ENCODE measurements at regions not wholly inside any gene's neighbourhood (a gene's known extent, or its start where the extent isn't known, plus 50 kb on each side); places are given as distances from the start of the nearest gene placed in this dataset.

GRCh38 chr5:123752552-123753179, 240.7 kb downstream of the CSNK1G3 start:
- Histone ChIP-seq H3K36me3 (ENCODE audit: insufficient read depth, low read length, poor library complexity, severe bottlenecking) (no peaks in the 10 kb centered on the region), H3K9me3 (ENCODE audit: low read depth, low read length, poor library complexity, severe bottlenecking) (no peaks in the 10 kb centered on the region), H3K4me3 (ENCODE audit: low read depth, low read length, poor library complexity, severe bottlenecking) (no peak overlapping the region), H3K27ac (ENCODE audit: low read depth, low read length, poor library complexity, severe bottlenecking) (no peak overlapping the region), H3K4me1 (ENCODE audit: insufficient read depth, low read length, poor library complexity, severe bottlenecking) (peaks cover 20% of the 10 kb centered on the region), H3K27me3 (replicated peaks; ENCODE audit: insufficient read depth, low read depth, low read length, poor library complexity) (no peaks in the 10 kb centered on the region)
- TF ChIP-seq EZH2 (IDR thresholded peaks at IDR 0.05; ENCODE audit: borderline replicate concordance, low read depth, low read length, poor library complexity, severe bottlenecking): no peak
- TF ChIP-seq CTCF (conservative IDR thresholded peaks at IDR 0.05; ENCODE audit: low read depth, low read length): no peak
- DNase-seq (ENCODE audit: low spot score): peak; percentile 5
- intact Hi-C loops (cut with micrococcal nuclease; ENCODE audit: unreplicated experiment): no loop called here
- ChIA-PET POLR2A (ENCODE audit: low non-redundant PET) (no interaction called here), CTCF (no interaction called here)
- BruUV-seq (replicated peaks): no TSS peak

DNA sequence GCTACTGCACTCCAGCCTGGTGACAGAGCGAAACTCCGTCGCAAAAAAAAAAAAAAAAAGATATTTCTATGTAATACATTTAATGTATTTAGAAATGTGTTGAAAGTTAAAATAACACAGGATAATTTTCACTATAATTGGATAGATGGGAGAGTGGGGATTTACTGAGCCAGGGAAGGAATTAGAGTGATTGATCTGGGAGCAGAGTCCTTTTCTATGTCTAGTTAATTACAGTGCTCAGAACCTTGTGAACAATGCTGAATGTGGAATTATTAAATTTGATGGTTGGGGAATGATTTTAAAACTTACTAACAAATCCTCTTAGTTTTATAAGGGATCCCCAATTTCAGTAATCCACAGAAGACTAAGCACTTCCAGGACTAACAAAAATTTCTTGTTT, 239.7 kb downstream of the CSNK1G3 start:
- no peaks in the 10 kb centered on the region for H3K36me3 ChIP-seq (ENCODE audit: insufficient read depth, low read length, poor library complexity, severe bottlenecking)
- ChIA-PET CTCF (no interaction called here), POLR2A (ENCODE audit: low non-redundant PET) (no interaction called here)
- DNase-seq (ENCODE audit: low spot score): no peak
- no peaks in the 10 kb centered on the region for H3K9me3 ChIP-seq (ENCODE audit: low read depth, low read length, poor library complexity, severe bottlenecking)
- no peak overlapping the region for H3K4me3 ChIP-seq (ENCODE audit: low read depth, low read length, poor library complexity, severe bottlenecking)
- no peak overlapping the region for H3K27ac ChIP-seq (ENCODE audit: low read depth, low read length, poor library complexity, severe bottlenecking)
- TF ChIP-seq EZH2 (IDR thresholded peaks at IDR 0.05; ENCODE audit: borderline replicate concordance, low read depth, low read length, poor library complexity, severe bottlenecking) (no peak), CTCF (conservative IDR thresholded peaks at IDR 0.05; ENCODE audit: low read depth, low read length) (no peak)
- peaks cover 20% of the 10 kb centered on the region for H3K4me1 ChIP-seq (ENCODE audit: insufficient read depth, low read length, poor library complexity, severe bottlenecking)
- no TSS peak for BruUV-seq (replicated peaks)
- intact Hi-C loops (cut with micrococcal nuclease; ENCODE audit: unreplicated experiment): no loop called here
- no peaks in the 10 kb centered on the region for H3K27me3 ChIP-seq (replicated peaks; ENCODE audit: insufficient read depth, low read depth, low read length, poor library complexity)

DNA sequence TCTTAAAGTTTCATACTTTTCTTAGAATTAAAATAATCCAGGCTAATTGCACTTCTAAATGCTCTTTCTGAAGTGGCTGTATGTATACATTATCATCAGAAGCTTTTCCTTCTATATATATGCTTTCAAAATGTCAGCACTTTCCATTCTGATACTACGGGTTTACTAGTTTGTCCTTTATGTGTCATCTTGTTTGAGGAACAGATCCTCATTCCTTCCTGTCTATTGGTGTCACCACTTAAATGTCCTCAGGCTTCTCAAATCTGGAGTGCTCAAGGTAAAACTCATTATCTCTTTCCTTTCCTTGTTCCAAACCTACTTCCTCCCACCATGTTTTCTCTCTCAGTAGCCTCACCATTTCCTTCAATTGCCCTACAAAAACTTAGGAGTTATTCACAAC, 236.3 kb downstream of the CSNK1G3 start:
- H3K4me3 ChIP-seq (ENCODE audit: low read depth, low read length, poor library complexity, severe bottlenecking): no peak overlapping the region
- H3K36me3 ChIP-seq (ENCODE audit: insufficient read depth, low read length, poor library complexity, severe bottlenecking): no peaks in the 10 kb centered on the region
- intact Hi-C loops (cut with micrococcal nuclease; ENCODE audit: unreplicated experiment): no loop called here
- ChIA-PET CTCF (no interaction called here), POLR2A (ENCODE audit: low non-redundant PET) (no interaction called here)
- TF ChIP-seq CTCF (conservative IDR thresholded peaks at IDR 0.05; ENCODE audit: low read depth, low read length) (no peak), EZH2 (IDR thresholded peaks at IDR 0.05; ENCODE audit: borderline replicate concordance, low read depth, low read length, poor library complexity, severe bottlenecking) (no peak)
- no peaks in the 10 kb centered on the region for H3K27me3 ChIP-seq (replicated peaks; ENCODE audit: insufficient read depth, low read depth, low read length, poor library complexity)
- BruUV-seq (replicated peaks): no TSS peak
- peaks cover 6% of the 10 kb centered on the region for H3K4me1 ChIP-seq (ENCODE audit: insufficient read depth, low read length, poor library complexity, severe bottlenecking)
- DNase-seq (ENCODE audit: low spot score): no peak
- no peaks in the 10 kb centered on the region for H3K9me3 ChIP-seq (ENCODE audit: low read depth, low read length, poor library complexity, severe bottlenecking)
- no peak overlapping the region for H3K27ac ChIP-seq (ENCODE audit: low read depth, low read length, poor library complexity, severe bottlenecking)
